IMR-90 (cell line): ENCODE measurements at regions not wholly inside any gene's neighbourhood (a gene's known extent, or its start where the extent isn't known, plus 50 kb on each side); places are given as distances from the start of the nearest gene placed in this dataset.
A peak's percentile ranks its signal among the peaks of the same experiment; 100 is the strongest.

Source experiments
- ATAC-seq: fragments of 200-7000 bp; cut with Tn5 transposase; 2 replicates; pipeline ENCODE4 v1.9.1; 2020; ENCODE audit warnings: low read depth, mild to moderate bottlenecking, moderate library complexity
- BruUV-seq: library from RNA; stranded (reverse); fragments of 400-500 nt; replicated peaks from 2 replicates; lab custom pipeline; 2021; lab: Mats Ljungman, UMichigan
- CTCF ChIA-PET: fragments of 300-600 bp; formaldehyde crosslinking; extraction: SDS; loops from one replicate; lab custom pipeline; 2021; ENCODE audit warnings: antibody characterized with exemption; lab: Yijun Ruan, JAX
- POLR2A ChIA-PET: fragments of 300-600 bp; sonication (Branson Sonifier 250); formaldehyde crosslinking; loops from one replicate; lab custom pipeline; 2022; ENCODE audit warnings: antibody characterized with exemption; ENCODE audit not compliant: unreplicated experiment; lab: Charles Lee
- DNase-seq: peaks from one replicate; pipeline ENCODE4 v3.0.0; 2013
- H2AFZ ChIP-seq: replicated peaks from 2 replicates; pipeline ENCODE3; 2013; ENCODE audit warnings: low read length, mild to moderate bottlenecking; ENCODE audit not compliant: poor library complexity
- H2AK5ac ChIP-seq: 2 replicates; pipeline ENCODE4 v1.6.1; 2013; ENCODE audit warnings: low read depth, low read length, inconsistent platforms
- H2AK9ac ChIP-seq: replicated peaks from 2 replicates; pipeline ENCODE3; 2013; ENCODE audit warnings: mild to moderate bottlenecking, low read depth, low read length, moderate library complexity; ENCODE audit not compliant: poor library complexity
- H2BK120ac ChIP-seq: 2 replicates; pipeline ENCODE4 v1.6.1; 2013; ENCODE audit warnings: low read depth, low read length, inconsistent platforms
- H2BK15ac ChIP-seq: 3 replicates; pipeline ENCODE4 v1.6.1; 2013; ENCODE audit warnings: low read depth, low read length, inconsistent platforms
- H2BK20ac ChIP-seq: 2 replicates; pipeline ENCODE4 v1.6.1; 2013; ENCODE audit warnings: low read depth, mild to moderate bottlenecking, inconsistent platforms, low read length, moderate library complexity
- H2BK5ac ChIP-seq: 2 replicates; pipeline ENCODE4 v1.6.1; 2013; ENCODE audit warnings: mild to moderate bottlenecking, low read depth, low read length, inconsistent platforms; ENCODE audit not compliant: poor library complexity, severe bottlenecking
- H3K14ac ChIP-seq: replicated peaks from 2 replicates; pipeline ENCODE4 v1.6.1; 2013; ENCODE audit warnings: low read depth, low read length, inconsistent platforms
- H3K18ac ChIP-seq: 2 replicates; pipeline ENCODE4 v1.6.1; 2013; ENCODE audit warnings: low read depth, low read length, control low read depth
- H3K23ac ChIP-seq: 2 replicates; pipeline ENCODE4 v1.6.1; 2013; ENCODE audit warnings: low read depth, low read length, inconsistent platforms
- H3K27ac ChIP-seq: 2 replicates; pipeline ENCODE4 v1.5.1; 2013; ENCODE audit warnings: mild to moderate bottlenecking, control low read depth, low read length; ENCODE audit not compliant: insufficient read depth
- H3K27me3 ChIP-seq: 2 replicates; pipeline ENCODE4 v1.6.1; 2013; ENCODE audit warnings: low read length; ENCODE audit not compliant: control insufficient read depth, insufficient read depth
- H3K36me3 ChIP-seq: 2 replicates; pipeline ENCODE4 v1.6.1; 2013; ENCODE audit warnings: low read length, mixed read lengths; ENCODE audit not compliant: control insufficient read depth, insufficient read depth
- H3K4ac ChIP-seq: 2 replicates; pipeline ENCODE4 v1.6.1; 2013; ENCODE audit warnings: low read depth, low read length, inconsistent platforms
- H3K4me1 ChIP-seq: 2 replicates; pipeline ENCODE4 v1.6.1; 2013; ENCODE audit warnings: low read length, mixed read lengths; ENCODE audit not compliant: control insufficient read depth, insufficient read depth
- H3K4me2 ChIP-seq: 2 replicates; pipeline ENCODE4 v1.6.1; 2013; ENCODE audit warnings: low read depth, mild to moderate bottlenecking, control low read depth, low read length, moderate library complexity
- H3K4me3 ChIP-seq: 2 replicates; pipeline ENCODE4 v1.5.1; 2013; ENCODE audit warnings: low read depth, mild to moderate bottlenecking, control low read depth, low read length, moderate library complexity; ENCODE audit not compliant: insufficient read depth
- H3K56ac ChIP-seq: 2 replicates; pipeline ENCODE4 v1.6.1; 2013; ENCODE audit warnings: low read length, inconsistent platforms; ENCODE audit not compliant: insufficient read depth; ENCODE audit errors: extremely low read depth
- H3K79me1 ChIP-seq, 2 experiments: 2 replicates each; pipeline ENCODE4 v1.6.1; 2013; ENCODE audit warnings: low read length in 2 of 2, inconsistent platforms in 1 of 2, low read depth in 1 of 2
- H3K9ac ChIP-seq: 2 replicates; pipeline ENCODE4 v1.6.1; 2013; ENCODE audit warnings: low read depth, low read length, control low read depth
- H3K9me1 ChIP-seq: 2 replicates; pipeline ENCODE4 v1.6.1; 2013; ENCODE audit warnings: low read length, inconsistent platforms; ENCODE audit not compliant: insufficient read depth
- H3K9me3 ChIP-seq: 2 replicates; pipeline ENCODE4 v1.6.1; 2013; ENCODE audit warnings: low read length; ENCODE audit not compliant: control insufficient read depth, insufficient read depth
- H4K20me1 ChIP-seq: 2 replicates; pipeline ENCODE4 v1.6.1; 2013; ENCODE audit warnings: low read length, inconsistent platforms; ENCODE audit not compliant: insufficient read depth
- H4K5ac ChIP-seq: 2 replicates; pipeline ENCODE4 v1.6.1; 2013; ENCODE audit warnings: mild to moderate bottlenecking, low read depth, low read length, control low read depth
- H4K8ac ChIP-seq, 2 experiments: 2 replicates each; pipeline ENCODE4 v1.6.1; 2013; ENCODE audit warnings: low read depth in 2 of 2, low read length in 2 of 2, control low read depth in 1 of 2, inconsistent platforms in 1 of 2
- H4K91ac ChIP-seq: 2 replicates; pipeline ENCODE4 v1.6.1; 2013; ENCODE audit warnings: low read depth, low read length, inconsistent platforms; ENCODE audit not compliant: insufficient read depth
- MAFK ChIP-seq: IDR thresholded peaks from 2 replicates; pipeline ENCODE4 v1.6.1; 2012; ENCODE audit warnings: low read depth, low read length, improper control_type of control experiment
- MXI1 ChIP-seq: IDR thresholded peaks from 2 replicates; pipeline ENCODE4 v1.6.1; 2012; ENCODE audit warnings: low read depth, mild to moderate bottlenecking, low read length, moderate library complexity, borderline replicate concordance
- WGBS, 2 experiments: methylation state at CpG; one replicate each; pipeline versions ENCODE4 v1.1.5 to v1.1.7; 2013; ENCODE audit warnings: missing lambda C conversion rate in 2 of 2; ENCODE audit not compliant: insufficient read length in 1 of 2; ENCODE audit errors: extremely low coverage in 2 of 2; 5-methylcytosine and 5-hydroxymethylcytosine counted together
- dilution Hi-C: fragments of 300-500 bp; cut with HindIII; formaldehyde crosslinking; loops from one replicate; pipeline ENCODE4 v1.14.3; 2018; ENCODE audit warnings: low sequenced_read_pairs; ENCODE audit not compliant: unreplicated experiment
- in situ Hi-C: fragments of 300-500 bp; cut with MboI; formaldehyde crosslinking; loops from 3 replicates; pipeline ENCODE4 v1.14.3; 2019; ENCODE audit warnings: low sequenced_read_pairs, inconsistent platforms, mixed read lengths
- intact Hi-C: fragments of 100-400 bp; cut with micrococcal nuclease; formaldehyde crosslinking; loops from 2 replicates; pipeline ENCODE4 v1.10.0; 2022

- BruUV-seq, result no TSS peak
- POLR2A ChIA-PET, result no interaction called here
- no peak overlapping the region for H2BK20ac ChIP-seq
- H3K4me2 ChIP-seq, result no peak overlapping the region
- H3K56ac ChIP-seq, result no peak overlapping the region
- H3K18ac ChIP-seq, result no peak overlapping the region
- no peaks in the 10 kb centered on the region for H3K36me3 ChIP-seq
- H3K9ac ChIP-seq, result no peak overlapping the region
- no peak overlapping the region for H2AK9ac ChIP-seq
- H3K27me3 ChIP-seq, result peaks cover 2% of the 10 kb centered on the region; the same call in 1 of the 2 replicates
- H2AK5ac ChIP-seq, result no peak overlapping the region
- no CpG with 5 or more reads among the region's 4 CpGs for WGBS, 2 experiments
- CTCF ChIA-PET, result interaction anchor here (0.6 kb wide), 1 partner anchor 83 kb away, joined by 4 read pairs; no protein-coding TSS in a partner anchor
- H4K20me1 ChIP-seq, result no peaks in the 10 kb centered on the region
- H2BK120ac ChIP-seq, result no peak overlapping the region
- H3K4ac ChIP-seq, result no peak overlapping the region
- no peak overlapping the region for H4K5ac ChIP-seq
- ATAC-seq (no peak), DNase-seq (no peak)
- no peaks in the 10 kb centered on the region for H3K79me1 ChIP-seq
- H2BK15ac ChIP-seq, result no peak overlapping the region
- no peak overlapping the region for H3K27ac ChIP-seq
- no peak overlapping the region for H3K23ac ChIP-seq
- H3K4me3 ChIP-seq, result no peak overlapping the region
- no peaks in the 10 kb centered on the region for H3K9me3 ChIP-seq
- H2BK5ac ChIP-seq, result no peak overlapping the region
- H3K14ac ChIP-seq, result no peak overlapping the region
- dilution Hi-C loops, result no loop called here
- H3K9me1 ChIP-seq, result no peaks in the 10 kb centered on the region
- H4K91ac ChIP-seq, result no peak overlapping the region
- in situ Hi-C loops, result no loop called here
- H4K8ac ChIP-seq, result no peak overlapping the region
- intact Hi-C loops, result no loop called here
- TF ChIP-seq MAFK (peak; percentile 35), MXI1 (no peak)
- H2AFZ ChIP-seq, result no peak overlapping the region
- H3K4me1 ChIP-seq, result no peaks in the 10 kb centered on the region
Measured at GRCh38 chr2:175730050-175730449, 272.0 kb downstream of the LNPK start.
